ENCODE measurements at regions not wholly inside any gene's neighbourhood (a gene's known extent, or its start where the extent isn't known, plus 50 kb on each side); places are given as distances from the start of the nearest gene placed in this dataset.

GRCh38 chr18:25408293-25408692, 56.3 kb upstream of the ZNF521 start:
- TF ChIP-seq, protein P1, sequence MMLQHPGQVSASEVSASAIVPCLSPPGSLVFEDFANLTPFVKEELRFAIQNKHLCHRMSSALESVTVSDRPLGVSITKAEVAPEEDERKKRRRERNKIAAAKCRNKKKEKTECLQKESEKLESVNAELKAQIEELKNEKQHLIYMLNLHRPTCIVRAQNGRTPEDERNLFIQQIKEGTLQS (IDR thresholded peaks at IDR 0.05) = no peak
- TF ChIP-seq POLR2AphosphoS5 (IDR thresholded peaks at IDR 0.05; ENCODE audit: low read depth, low read length) (no peak), FOSL1 (IDR thresholded peaks at IDR 0.05; ENCODE audit: low read depth) (no peak), EZH2 (IDR thresholded peaks at IDR 0.05) (no peak), TCF7L2 (IDR thresholded peaks at IDR 0.05; ENCODE audit: borderline replicate concordance, extremely low read depth, insufficient read depth, insufficient read length) (no peak), POLR2A (IDR thresholded peaks at IDR 0.05; ENCODE audit: borderline replicate concordance, extremely low read depth, insufficient read depth, insufficient read length) (no peak), ZFX (IDR thresholded peaks at IDR 0.05) (no peak), EGR1 (IDR thresholded peaks at IDR 0.05; ENCODE audit: low read depth) (no peak), CTCF (IDR thresholded peaks at IDR 0.05 in 2 of 3, conservative IDR thresholded peaks at IDR 0.05 in 1 of 3; ENCODE audit: borderline replicate concordance in 1 of 3, insufficient read depth in 1 of 3, low read depth in 2 of 3, low read length in 2 of 3) (no peak)
- TF ChIP-seq, protein P2, sequence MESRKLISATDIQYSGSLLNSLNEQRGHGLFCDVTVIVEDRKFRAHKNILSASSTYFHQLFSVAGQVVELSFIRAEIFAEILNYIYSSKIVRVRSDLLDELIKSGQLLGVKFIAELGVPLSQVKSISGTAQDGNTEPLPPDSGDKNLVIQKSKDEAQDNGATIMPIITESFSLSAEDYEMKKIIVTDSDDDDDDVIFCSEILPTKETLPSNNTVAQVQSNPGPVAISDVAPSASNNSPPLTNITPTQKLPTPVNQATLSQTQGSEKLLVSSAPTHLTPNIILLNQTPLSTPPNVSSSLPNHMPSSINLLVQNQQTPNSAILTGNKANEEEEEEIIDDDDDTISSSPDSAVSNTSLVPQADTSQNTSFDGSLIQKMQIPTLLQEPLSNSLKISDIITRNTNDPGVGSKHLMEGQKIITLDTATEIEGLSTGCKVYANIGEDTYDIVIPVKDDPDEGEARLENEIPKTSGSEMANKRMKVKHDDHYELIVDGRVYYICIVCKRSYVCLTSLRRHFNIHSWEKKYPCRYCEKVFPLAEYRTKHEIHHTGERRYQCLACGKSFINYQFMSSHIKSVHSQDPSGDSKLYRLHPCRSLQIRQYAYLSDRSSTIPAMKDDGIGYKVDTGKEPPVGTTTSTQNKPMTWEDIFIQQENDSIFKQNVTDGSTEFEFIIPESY (IDR thresholded peaks at IDR 0.05; ENCODE audit: extremely low read depth, insufficient replicate concordance, low read length) = no peak
- Histone ChIP-seq H3K9me2 (ENCODE audit: insufficient read depth) (no peaks in the 10 kb centered on the region), H3K36me3 (ENCODE audit: control insufficient read depth in 1 of 2, insufficient read depth in 2 of 2, low read length in 2 of 2) (no peaks in the 10 kb centered on the region), H3K4me1 (ENCODE audit: control insufficient read depth in 1 of 2, insufficient read depth in 2 of 2, low read length in 2 of 2) (no peaks in the 10 kb centered on the region), H3K9ac (ENCODE audit: low read length) (no peak overlapping the region), H3K9me3 (ENCODE audit: control insufficient read depth in 1 of 2, insufficient read depth in 1 of 2, low read depth in 1 of 2, low read length in 2 of 2) (no peaks in the 10 kb centered on the region), H3K27me3 (ENCODE audit: insufficient read depth, low read length) (no peaks in the 10 kb centered on the region), H3K27ac (ENCODE audit: low read depth, low read length) (no peak overlapping the region), H3K79me2 (ENCODE audit: insufficient read depth, low read length) (no peaks in the 10 kb centered on the region), H4K20me1 (ENCODE audit: insufficient read depth) (no peaks in the 10 kb centered on the region), H2AFZ (ENCODE audit: low read depth, low read length, poor library complexity, severe bottlenecking) (no peak overlapping the region), H3K4me2 (ENCODE audit: low read length) (no peak overlapping the region), H3K4me3 (replicated peaks in 1 of 2; ENCODE audit: low read depth in 1 of 2, low read length in 2 of 2) (no peak overlapping the region)
- ATAC-seq (no peak), DNase-seq (ENCODE audit: low read depth, low spot score) (no peak)
- ChIA-PET POLR2A (no interaction called here), CTCF (no interaction called here), RAD21 (ENCODE audit: low non-redundant PET in 1 of 2, low total read pairs in 2 of 2, uncharacterized antibody in 2 of 2, unreplicated experiment in 2 of 2) (no interaction called here)
- intact Hi-C loops (cut with micrococcal nuclease) = no loop called here
- no TSS peak for BruUV-seq (replicated peaks)

All from HCT116 (cell line).